ENCODE measurements at regions not wholly inside any gene's neighbourhood (a gene's known extent, or its start where the extent isn't known, plus 50 kb on each side); places are given as distances from the start of the nearest gene placed in this dataset.
A peak's percentile ranks its signal among the peaks of the same experiment; 100 is the strongest.

- no peak for DNase-seq
- no peaks in the 10 kb centered on the region for H3K27me3 ChIP-seq (ENCODE audit: insufficient read depth, low read depth, severe bottlenecking)
- H3K4me3 ChIP-seq (ENCODE audit: low read depth, low read length), result no peak overlapping the region
- H3K9me3 ChIP-seq (ENCODE audit: severe bottlenecking), result peaks cover 5% of the 10 kb centered on the region
- no peak overlapping the region for H3K27ac ChIP-seq
- H3K36me3 ChIP-seq, result no peaks in the 10 kb centered on the region
- no peak for TF ChIP-seq CTCF (IDR thresholded peaks at IDR 0.05; ENCODE audit: low read depth, low read length)
These were observed 119.1 kb upstream of the EGLN3 start for GRCh38 chr14:34069854-34070582.

- Histone ChIP-seq H3K27me3 (ENCODE audit: insufficient read depth, low read depth, severe bottlenecking) (no peaks in the 10 kb centered on the region), H3K4me3 (ENCODE audit: low read depth, low read length) (no peak overlapping the region), H3K9me3 (ENCODE audit: severe bottlenecking) (peaks cover 3% of the 10 kb centered on the region), H3K36me3 (no peaks in the 10 kb centered on the region), H3K27ac (no peak overlapping the region)
- peak; percentile 27 for DNase-seq
- TF ChIP-seq CTCF (IDR thresholded peaks at IDR 0.05; ENCODE audit: low read depth, low read length), result no peak
These were observed 116.7 kb upstream of the EGLN3 start for GRCh38 chr14:34067587-34067986.

- H3K27ac ChIP-seq, result no peak overlapping the region
- peaks cover 3% of the 10 kb centered on the region for H3K9me3 ChIP-seq (ENCODE audit: severe bottlenecking)
- TF ChIP-seq CTCF (IDR thresholded peaks at IDR 0.05; ENCODE audit: low read depth, low read length), result no peak
- no peaks in the 10 kb centered on the region for H3K36me3 ChIP-seq
- H3K4me3 ChIP-seq (ENCODE audit: low read depth, low read length), result no peak overlapping the region
- H3K27me3 ChIP-seq (ENCODE audit: insufficient read depth, low read depth, severe bottlenecking), result no peaks in the 10 kb centered on the region
- no peak for DNase-seq
These were observed 115.0 kb upstream of the EGLN3 start for GRCh38 chr14:34065690-34066391.

DNA sequence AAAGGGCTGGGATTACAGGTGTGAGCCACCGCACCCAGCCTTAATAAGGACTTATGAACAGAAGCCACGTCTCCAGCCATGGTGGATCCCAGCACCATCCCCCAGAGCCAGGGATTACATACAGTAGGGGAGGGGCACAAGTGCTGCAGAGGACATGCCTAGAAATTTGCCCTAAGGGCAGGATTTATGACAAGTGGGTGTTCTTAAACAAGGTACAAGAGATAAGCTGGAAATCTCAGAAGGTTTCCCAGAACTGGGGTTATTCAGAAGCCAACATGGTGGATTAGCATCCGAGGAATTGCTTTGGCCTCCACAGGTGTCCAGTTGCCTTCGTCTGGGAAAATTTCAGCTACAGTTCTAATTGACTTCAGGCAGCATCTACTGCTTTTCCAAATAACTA, 114.4 kb upstream of the EGLN3 start:
- TF ChIP-seq CTCF (IDR thresholded peaks at IDR 0.05; ENCODE audit: low read depth, low read length), result no peak
- H3K36me3 ChIP-seq, result no peaks in the 10 kb centered on the region
- no peak for DNase-seq
- no peak overlapping the region for H3K27ac ChIP-seq
- H3K27me3 ChIP-seq (ENCODE audit: insufficient read depth, low read depth, severe bottlenecking), result no peaks in the 10 kb centered on the region
- H3K4me3 ChIP-seq (ENCODE audit: low read depth, low read length), result no peak overlapping the region
- H3K9me3 ChIP-seq (ENCODE audit: severe bottlenecking), result peaks cover 3% of the 10 kb centered on the region

DNA sequence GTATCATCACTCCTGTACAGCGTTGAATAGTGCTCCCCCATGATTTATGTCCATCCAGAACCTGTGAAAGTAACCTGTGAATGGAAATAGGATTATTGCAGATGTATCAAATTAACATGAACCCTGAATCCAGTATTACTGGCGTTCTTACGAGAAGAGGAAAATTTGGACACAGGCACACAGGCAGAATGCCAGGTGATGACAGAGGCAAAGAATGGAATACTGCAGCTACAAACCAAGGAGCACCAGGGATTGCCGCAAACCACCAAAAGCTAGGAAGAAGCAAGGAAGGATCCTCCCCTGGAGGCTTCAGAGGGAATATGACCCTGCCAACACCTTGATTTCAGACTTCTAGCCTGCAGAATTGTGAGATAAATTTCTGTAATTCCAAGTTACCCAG, 113.5 kb upstream of the EGLN3 start:
- no peak for DNase-seq
- H3K9me3 ChIP-seq (ENCODE audit: severe bottlenecking), result peaks cover 3% of the 10 kb centered on the region
- no peak overlapping the region for H3K27ac ChIP-seq
- no peak overlapping the region for H3K4me3 ChIP-seq (ENCODE audit: low read depth, low read length)
- no peaks in the 10 kb centered on the region for H3K36me3 ChIP-seq
- no peaks in the 10 kb centered on the region for H3K27me3 ChIP-seq (ENCODE audit: insufficient read depth, low read depth, severe bottlenecking)
- no peak for TF ChIP-seq CTCF (IDR thresholded peaks at IDR 0.05; ENCODE audit: low read depth, low read length)
